ENCODE measurements at regions not wholly inside any gene's neighbourhood (a gene's known extent, or its start where the extent isn't known, plus 50 kb on each side); places are given as distances from the start of the nearest gene placed in this dataset.

- no peaks in the 10 kb centered on the region for H3K79me2 ChIP-seq (ENCODE audit: low read length)
- intact Hi-C loops (cut with micrococcal nuclease): loop anchor here (10.0 kb wide), 1 partner anchor 234 kb away; no protein-coding TSS in a partner anchor
- BruUV-seq (replicated peaks): no TSS peak
- POLR2A ChIA-PET (ENCODE audit: unreplicated experiment): no interaction called here
- no peaks in the 10 kb centered on the region for H3K27me3 ChIP-seq (ENCODE audit: low read length)
- H3F3A ChIP-seq (ENCODE audit: low read length, unreplicated experiment): no peaks in the 10 kb centered on the region
- CTCF ChIA-PET: no interaction called here
- H3K4me1 ChIP-seq (ENCODE audit: insufficient read depth, low read length): peaks cover 15% of the 10 kb centered on the region
- no peaks in the 10 kb centered on the region for H4K20me1 ChIP-seq (ENCODE audit: low read length)
- ATAC-seq (peak; percentile 80), DNase-seq (peak; percentile 70)
- H3K9ac ChIP-seq (ENCODE audit: low read length): no peak overlapping the region
- H3K27ac ChIP-seq (ENCODE audit: low read length): no peak overlapping the region
- no peaks in the 10 kb centered on the region for H3K36me3 ChIP-seq (ENCODE audit: low read depth, low read length)
- no peaks in the 10 kb centered on the region for H3K9me3 ChIP-seq (ENCODE audit: low read length)
- TF ChIP-seq EZH2phosphoT487 (IDR thresholded peaks at IDR 0.05; ENCODE audit: borderline replicate concordance, low read length): no peak
- TF ChIP-seq EZH2 (IDR thresholded peaks at IDR 0.05; ENCODE audit: low read length, unreplicated experiment): no peak
- TF ChIP-seq CTCF (conservative IDR thresholded peaks at IDR 0.05; ENCODE audit: low read depth, low read length): no peak
- H3K4me3 ChIP-seq (ENCODE audit: low read length): no peak overlapping the region
- no peak overlapping the region for H2AFZ ChIP-seq (ENCODE audit: low read length)
- H3K9me2 ChIP-seq (replicated peaks; ENCODE audit: low read length): no peaks in the 10 kb centered on the region
- peak overlapping the region; percentile 44 for H3K4me2 ChIP-seq (ENCODE audit: low read length)
Observed at GRCh38 chr6:102381203-102381602, 987.7 kb downstream of the GRIK2 start.

DNA sequence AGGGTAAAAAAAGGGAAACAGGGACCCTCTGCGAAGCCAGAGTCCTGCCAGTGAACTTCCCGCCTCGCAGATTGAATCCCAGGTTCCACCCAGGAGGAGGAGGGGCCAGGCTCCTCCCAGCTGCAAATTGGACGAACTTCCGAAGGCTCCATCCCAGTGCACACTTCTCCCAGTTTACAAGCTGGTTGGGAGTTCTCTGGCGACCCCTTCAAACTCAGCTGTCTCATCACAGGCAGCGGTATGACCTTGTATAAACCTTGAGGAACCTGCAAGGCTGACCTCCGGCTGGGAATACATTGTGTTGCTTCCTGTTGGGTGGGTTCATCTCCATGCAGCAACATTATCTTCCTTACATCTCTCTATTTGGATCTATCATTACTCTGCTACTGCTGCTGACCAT lies 962.7 kb downstream of the GRIK2 start:
- TF ChIP-seq CTCF (conservative IDR thresholded peaks at IDR 0.05; ENCODE audit: low read depth, low read length): no peak
- TF ChIP-seq EZH2 (IDR thresholded peaks at IDR 0.05; ENCODE audit: low read length, unreplicated experiment): no peak
- no peak for TF ChIP-seq EZH2phosphoT487 (IDR thresholded peaks at IDR 0.05; ENCODE audit: borderline replicate concordance, low read length)
- BruUV-seq (replicated peaks): no TSS peak

DNA sequence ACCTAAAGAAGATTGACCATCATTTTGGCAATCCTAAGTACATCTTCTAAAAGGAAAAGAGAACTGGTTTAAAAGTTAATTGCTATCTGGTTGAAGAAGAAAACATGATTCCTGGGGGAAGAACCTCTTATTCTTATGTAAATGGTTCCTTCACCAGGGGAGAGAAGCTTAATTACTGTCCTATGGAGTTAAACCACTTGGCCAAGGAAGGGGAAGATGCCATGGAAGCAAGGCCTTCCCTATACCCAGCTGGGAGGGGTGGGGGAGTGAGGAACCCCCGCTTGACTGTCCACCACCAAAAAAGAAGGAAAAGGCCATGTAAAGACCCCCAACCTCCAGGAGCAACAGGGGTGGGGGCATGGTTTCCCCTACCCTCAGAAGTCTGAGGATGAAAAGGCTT lies 962.1 kb downstream of the GRIK2 start:
- Histone ChIP-seq H3K4me3 (ENCODE audit: low read length) (no peak overlapping the region), H3K9me2 (replicated peaks; ENCODE audit: low read length) (no peaks in the 10 kb centered on the region), H3K4me2 (ENCODE audit: low read length) (no peak overlapping the region), H3K9ac (ENCODE audit: low read length) (no peak overlapping the region), H3K4me1 (ENCODE audit: insufficient read depth, low read length) (no peaks in the 10 kb centered on the region), H2AFZ (ENCODE audit: low read length) (no peak overlapping the region), H4K20me1 (ENCODE audit: low read length) (no peaks in the 10 kb centered on the region), H3K27ac (ENCODE audit: low read length) (no peak overlapping the region), H3K9me3 (ENCODE audit: low read length) (no peaks in the 10 kb centered on the region), H3K36me3 (ENCODE audit: low read depth, low read length) (no peaks in the 10 kb centered on the region), H3K27me3 (ENCODE audit: low read length) (no peaks in the 10 kb centered on the region), H3F3A (ENCODE audit: low read length, unreplicated experiment) (no peaks in the 10 kb centered on the region), H3K79me2 (ENCODE audit: low read length) (no peaks in the 10 kb centered on the region)
- intact Hi-C loops (cut with micrococcal nuclease): no loop called here
- POLR2A ChIA-PET (ENCODE audit: unreplicated experiment): no interaction called here
- BruUV-seq (replicated peaks): no TSS peak
- TF ChIP-seq EZH2 (IDR thresholded peaks at IDR 0.05; ENCODE audit: low read length, unreplicated experiment): no peak
- TF ChIP-seq CTCF (conservative IDR thresholded peaks at IDR 0.05; ENCODE audit: low read depth, low read length): no peak
- TF ChIP-seq EZH2phosphoT487 (IDR thresholded peaks at IDR 0.05; ENCODE audit: borderline replicate concordance, low read length): no peak
- CTCF ChIA-PET: no interaction called here
- no peak for DNase-seq
- ATAC-seq: no peak

More for the DNA sequence above, 962.7 kb downstream of the GRIK2 start:
- POLR2A ChIA-PET (ENCODE audit: unreplicated experiment): no interaction called here
- Histone ChIP-seq H3F3A (ENCODE audit: low read length, unreplicated experiment) (no peaks in the 10 kb centered on the region), H3K36me3 (ENCODE audit: low read depth, low read length) (no peaks in the 10 kb centered on the region), H3K27ac (ENCODE audit: low read length) (no peak overlapping the region), H2AFZ (ENCODE audit: low read length) (no peak overlapping the region), H3K4me2 (ENCODE audit: low read length) (no peak overlapping the region), H3K4me1 (ENCODE audit: insufficient read depth, low read length) (no peaks in the 10 kb centered on the region), H3K27me3 (ENCODE audit: low read length) (no peaks in the 10 kb centered on the region), H3K79me2 (ENCODE audit: low read length) (no peaks in the 10 kb centered on the region), H3K9me3 (ENCODE audit: low read length) (no peaks in the 10 kb centered on the region), H3K9ac (ENCODE audit: low read length) (no peak overlapping the region), H4K20me1 (ENCODE audit: low read length) (no peaks in the 10 kb centered on the region), H3K4me3 (ENCODE audit: low read length) (no peak overlapping the region), H3K9me2 (replicated peaks; ENCODE audit: low read length) (no peaks in the 10 kb centered on the region)
- ATAC-seq: no peak
- CTCF ChIA-PET: no interaction called here
- intact Hi-C loops (cut with micrococcal nuclease): no loop called here
- no peak for DNase-seq

Data from PC-3 (cell line).